ENCODE measurements at regions not wholly inside any gene's neighbourhood (a gene's known extent, or its start where the extent isn't known, plus 50 kb on each side); places are given as distances from the start of the nearest gene placed in this dataset.

- TF ChIP-seq CTCF (IDR thresholded peaks at IDR 0.05; ENCODE audit: poor library complexity, severe bottlenecking) (no peak), EZH2 (IDR thresholded peaks at IDR 0.05; ENCODE audit: borderline replicate concordance, insufficient read depth, low read length, poor library complexity, severe bottlenecking) (no peak), EP300 (conservative IDR thresholded peaks at IDR 0.05; ENCODE audit: poor library complexity, severe bottlenecking) (no peak), RAD21 (conservative IDR thresholded peaks at IDR 0.05) (no peak), TAF1 (IDR thresholded peaks at IDR 0.05; ENCODE audit: low read depth) (no peak), POLR2AphosphoS5 (IDR thresholded peaks at IDR 0.05) (no peak), MXI1 (conservative IDR thresholded peaks at IDR 0.05; ENCODE audit: poor library complexity, severe bottlenecking) (no peak), REST (IDR thresholded peaks at IDR 0.05; ENCODE audit: borderline replicate concordance) (no peak), SMC3 (conservative IDR thresholded peaks at IDR 0.05; ENCODE audit: poor library complexity) (no peak)
These were observed 127.0 kb upstream of the RPL38 start for GRCh38 chr17:74076446-74076845.

Measured in neural cell (in vitro differentiated cells).